ENCODE measurements at regions not wholly inside any gene's neighbourhood (a gene's known extent, or its start where the extent isn't known, plus 50 kb on each side); places are given as distances from the start of the nearest gene placed in this dataset.

DNA sequence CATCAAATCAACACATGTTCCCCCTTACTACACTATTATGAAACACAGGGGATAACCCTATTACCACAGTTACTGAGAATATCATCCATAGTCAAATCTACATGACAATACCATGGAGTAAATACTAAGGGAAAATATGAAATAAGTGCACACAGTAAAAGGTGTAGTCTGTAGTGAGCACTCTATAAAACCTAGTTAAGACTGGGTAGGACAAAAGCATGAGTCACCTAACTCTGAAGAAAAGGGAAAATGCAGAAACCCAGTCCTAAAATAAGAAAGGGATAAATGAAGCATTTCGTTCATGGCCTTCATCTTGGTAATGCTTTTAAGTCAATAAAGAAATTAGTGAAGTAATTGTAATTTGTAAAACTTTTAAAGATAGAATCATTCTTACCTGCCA is 65.4 kb upstream of the ACVR2A start:
- intact Hi-C loops (cut with DNase I, micrococcal nuclease), result no loop called here
- H3K4me1 ChIP-seq (ENCODE audit: low read depth), result no peaks in the 10 kb centered on the region
- TF ChIP-seq, protein P1, sequence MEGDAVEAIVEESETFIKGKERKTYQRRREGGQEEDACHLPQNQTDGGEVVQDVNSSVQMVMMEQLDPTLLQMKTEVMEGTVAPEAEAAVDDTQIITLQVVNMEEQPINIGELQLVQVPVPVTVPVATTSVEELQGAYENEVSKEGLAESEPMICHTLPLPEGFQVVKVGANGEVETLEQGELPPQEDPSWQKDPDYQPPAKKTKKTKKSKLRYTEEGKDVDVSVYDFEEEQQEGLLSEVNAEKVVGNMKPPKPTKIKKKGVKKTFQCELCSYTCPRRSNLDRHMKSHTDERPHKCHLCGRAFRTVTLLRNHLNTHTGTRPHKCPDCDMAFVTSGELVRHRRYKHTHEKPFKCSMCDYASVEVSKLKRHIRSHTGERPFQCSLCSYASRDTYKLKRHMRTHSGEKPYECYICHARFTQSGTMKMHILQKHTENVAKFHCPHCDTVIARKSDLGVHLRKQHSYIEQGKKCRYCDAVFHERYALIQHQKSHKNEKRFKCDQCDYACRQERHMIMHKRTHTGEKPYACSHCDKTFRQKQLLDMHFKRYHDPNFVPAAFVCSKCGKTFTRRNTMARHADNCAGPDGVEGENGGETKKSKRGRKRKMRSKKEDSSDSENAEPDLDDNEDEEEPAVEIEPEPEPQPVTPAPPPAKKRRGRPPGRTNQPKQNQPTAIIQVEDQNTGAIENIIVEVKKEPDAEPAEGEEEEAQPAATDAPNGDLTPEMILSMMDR (IDR thresholded peaks at IDR 0.05), result no peak
- H3K36me3 ChIP-seq (ENCODE audit: low read depth), result no peaks in the 10 kb centered on the region
- DNase-seq (no peak), ATAC-seq (no peak)
- no peak overlapping the region for H3K4me3 ChIP-seq
- no peaks in the 10 kb centered on the region for H3K9me3 ChIP-seq

DNA sequence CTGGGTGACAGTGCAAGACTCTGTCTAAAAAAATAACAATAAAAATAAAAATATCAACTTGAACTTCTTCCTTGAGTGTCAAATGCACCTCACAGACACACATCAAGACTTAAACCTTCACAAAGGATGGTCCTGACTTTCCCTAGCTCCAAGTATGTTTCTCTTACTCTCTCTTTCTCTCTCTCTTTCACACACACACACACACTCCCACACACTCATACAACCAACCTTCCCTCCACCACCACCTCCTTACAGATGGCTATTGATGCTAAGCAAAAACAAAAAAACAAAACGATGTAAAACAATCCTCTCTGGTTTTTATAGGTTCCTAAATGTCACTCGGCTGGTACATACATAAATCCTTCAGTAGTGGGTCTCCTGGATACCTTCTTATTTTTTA is 67.4 kb upstream of the ACVR2A start:
- ATAC-seq (no peak), DNase-seq (no peak)
- intact Hi-C loops (cut with DNase I, micrococcal nuclease), result no loop called here
- no peaks in the 10 kb centered on the region for H3K4me1 ChIP-seq (ENCODE audit: low read depth)
- TF ChIP-seq, protein P1 (IDR thresholded peaks at IDR 0.05), result no peak
- no peaks in the 10 kb centered on the region for H3K36me3 ChIP-seq (ENCODE audit: low read depth)
- no peak overlapping the region for H3K4me3 ChIP-seq
- no peaks in the 10 kb centered on the region for H3K9me3 ChIP-seq

DNA sequence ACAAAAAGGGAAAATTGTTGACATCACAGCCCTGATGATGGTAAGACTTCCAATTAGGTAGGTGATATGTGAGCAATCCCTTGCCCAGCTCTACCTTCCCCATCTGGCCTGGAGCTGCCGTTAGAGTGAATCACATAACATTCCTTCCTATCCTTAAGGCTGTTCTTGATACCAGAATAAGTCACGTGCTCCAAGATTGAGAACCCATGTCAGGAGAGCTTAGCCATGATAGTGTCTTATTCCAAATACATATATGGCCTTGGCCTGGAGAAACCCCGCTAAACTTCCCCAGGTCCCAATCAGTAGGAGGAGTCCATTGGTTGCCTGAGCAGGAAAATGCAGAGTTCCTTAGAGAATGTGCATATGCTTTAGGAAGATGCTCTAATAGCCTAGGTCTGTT is 70.0 kb upstream of the ACVR2A start:
- Histone ChIP-seq H3K4me1 (ENCODE audit: low read depth) (no peaks in the 10 kb centered on the region), H3K4me3 (no peak overlapping the region), H3K36me3 (ENCODE audit: low read depth) (no peaks in the 10 kb centered on the region), H3K9me3 (no peaks in the 10 kb centered on the region)
- TF ChIP-seq, protein P1 (IDR thresholded peaks at IDR 0.05), result no peak
- ATAC-seq (no peak), DNase-seq (no peak)
- intact Hi-C loops (cut with DNase I, micrococcal nuclease), result no loop called here

DNA sequence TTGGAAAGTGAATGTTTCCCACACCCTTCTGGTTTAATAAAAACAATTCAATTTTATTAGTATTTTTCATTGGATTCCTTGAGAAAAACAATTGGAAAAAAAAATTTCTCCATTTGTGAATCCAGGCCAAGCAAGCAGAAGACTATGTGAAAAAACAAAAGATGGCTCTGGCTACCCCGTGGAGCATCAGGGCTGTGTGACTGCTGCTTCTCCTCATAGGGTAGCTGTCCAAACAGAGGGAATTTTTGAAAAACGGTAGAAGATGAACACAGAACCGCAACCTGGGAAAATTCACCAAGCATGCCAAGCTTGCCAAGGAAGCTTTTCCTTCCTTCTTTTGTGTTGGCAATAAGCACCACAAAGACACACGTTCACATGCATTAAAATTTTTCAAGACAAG is 71.3 kb upstream of the ACVR2A start:
- ATAC-seq (no peak), DNase-seq (no peak)
- Histone ChIP-seq H3K4me3 (no peak overlapping the region), H3K4me1 (ENCODE audit: low read depth) (no peaks in the 10 kb centered on the region), H3K9me3 (no peaks in the 10 kb centered on the region), H3K36me3 (ENCODE audit: low read depth) (no peaks in the 10 kb centered on the region)
- intact Hi-C loops (cut with DNase I, micrococcal nuclease), result no loop called here
- TF ChIP-seq, protein P1 (IDR thresholded peaks at IDR 0.05), result no peak

DNA sequence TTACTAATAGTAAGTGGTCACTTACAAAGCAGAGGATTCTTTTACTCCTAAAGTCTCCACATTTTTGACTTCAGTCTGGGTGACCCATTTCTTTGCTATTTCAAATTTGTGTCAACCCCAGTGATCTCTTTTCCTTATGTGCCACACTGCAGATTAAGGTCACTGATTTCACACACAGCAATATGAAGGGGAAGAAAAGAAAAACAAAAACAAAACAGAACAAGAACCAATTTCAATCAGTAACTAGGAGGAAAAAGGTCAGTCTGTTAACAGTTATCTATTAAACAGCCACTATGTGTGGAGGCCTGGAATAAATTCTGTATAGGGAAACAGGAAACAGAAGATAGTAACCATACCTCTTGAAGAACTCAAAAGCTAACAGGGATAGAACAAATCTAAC is 72.0 kb upstream of the ACVR2A start:
- intact Hi-C loops (cut with DNase I, micrococcal nuclease), result no loop called here
- Histone ChIP-seq H3K4me3 (no peak overlapping the region), H3K4me1 (ENCODE audit: low read depth) (no peaks in the 10 kb centered on the region), H3K36me3 (ENCODE audit: low read depth) (no peaks in the 10 kb centered on the region), H3K9me3 (no peaks in the 10 kb centered on the region)
- TF ChIP-seq, protein P1 (IDR thresholded peaks at IDR 0.05), result no peak
- DNase-seq (no peak), ATAC-seq (no peak)

DNA sequence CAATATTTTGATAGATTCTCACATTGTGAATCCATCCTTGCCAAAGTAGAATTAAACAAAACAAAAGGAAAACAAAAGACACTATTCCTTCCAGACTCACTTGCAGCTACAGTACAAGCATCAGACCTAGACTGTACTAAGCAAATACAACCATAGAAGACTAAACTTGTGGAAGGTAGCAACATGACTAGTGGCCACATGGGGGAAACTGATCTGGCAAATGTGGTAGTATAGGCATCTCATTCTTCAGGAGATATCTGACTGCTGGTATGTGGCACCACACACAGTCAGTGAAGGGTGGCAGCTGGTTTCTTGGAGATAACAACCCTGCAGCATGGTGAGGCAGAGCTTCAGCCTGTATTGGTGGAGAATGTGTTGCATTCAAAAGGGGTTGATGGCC is 81.0 kb upstream of the ACVR2A start:
- Histone ChIP-seq H3K4me3 (no peak overlapping the region), H3K9me3 (no peaks in the 10 kb centered on the region), H3K4me1 (ENCODE audit: low read depth) (no peaks in the 10 kb centered on the region), H3K36me3 (ENCODE audit: low read depth) (no peaks in the 10 kb centered on the region)
- TF ChIP-seq, protein P1 (IDR thresholded peaks at IDR 0.05), result no peak
- ATAC-seq (no peak), DNase-seq (no peak)
- intact Hi-C loops (cut with DNase I, micrococcal nuclease), result no loop called here

Measured in mucosa of descending colon (tissue), 3 donors.